ENCODE measurements at regions not wholly inside any gene's neighbourhood (a gene's known extent, or its start where the extent isn't known, plus 50 kb on each side); places are given as distances from the start of the nearest gene placed in this dataset.

GRCh38 chr6:114465511-114465910, 122.7 kb upstream of the HS3ST5 start:
- no peak overlapping the region for H3K4me2 ChIP-seq (ENCODE audit: low read length)
- H3K79me2 ChIP-seq, result no peaks in the 10 kb centered on the region
- H2AFZ ChIP-seq, result no peak overlapping the region
- no peak overlapping the region for H3K9ac ChIP-seq
- H3K4me1 ChIP-seq, result no peaks in the 10 kb centered on the region
- no peak overlapping the region for H3K27ac ChIP-seq
- no peaks in the 10 kb centered on the region for H3K27me3 ChIP-seq (ENCODE audit: control insufficient read depth, insufficient read depth, low read length)
- H3K36me3 ChIP-seq (ENCODE audit: control insufficient read depth, insufficient read depth, low read length), result no peaks in the 10 kb centered on the region
- no peak overlapping the region for H3K4me3 ChIP-seq (ENCODE audit: low read depth, low read length)
- H3K9me3 ChIP-seq (ENCODE audit: control insufficient read depth, low read length), result no peaks in the 10 kb centered on the region
- TF ChIP-seq CTCF (IDR thresholded peaks at IDR 0.05), result no peak

- Histone ChIP-seq H3K4me1 (no peaks in the 10 kb centered on the region), H3K4me3 (ENCODE audit: low read depth, low read length) (no peak overlapping the region), H3K9me3 (ENCODE audit: control insufficient read depth, low read length) (no peaks in the 10 kb centered on the region), H3K79me2 (no peaks in the 10 kb centered on the region), H2AFZ (no peak overlapping the region), H3K27ac (no peak overlapping the region), H3K36me3 (ENCODE audit: control insufficient read depth, insufficient read depth, low read length) (no peaks in the 10 kb centered on the region), H3K27me3 (ENCODE audit: control insufficient read depth, insufficient read depth, low read length) (no peaks in the 10 kb centered on the region), H3K9ac (no peak overlapping the region), H3K4me2 (ENCODE audit: low read length) (no peak overlapping the region)
- no peak for TF ChIP-seq CTCF (IDR thresholded peaks at IDR 0.05)
Observed at GRCh38 chr6:114453737-114454276, 111.0 kb upstream of the HS3ST5 start.

- no peaks in the 10 kb centered on the region for H3K27me3 ChIP-seq (ENCODE audit: control insufficient read depth, insufficient read depth, low read length)
- no peak overlapping the region for H2AFZ ChIP-seq
- no peak overlapping the region for H3K4me3 ChIP-seq (ENCODE audit: low read depth, low read length)
- no peak for TF ChIP-seq CTCF (IDR thresholded peaks at IDR 0.05)
- no peaks in the 10 kb centered on the region for H3K36me3 ChIP-seq (ENCODE audit: control insufficient read depth, insufficient read depth, low read length)
- H3K9ac ChIP-seq, result no peak overlapping the region
- H3K9me3 ChIP-seq (ENCODE audit: control insufficient read depth, low read length), result no peaks in the 10 kb centered on the region
- no peaks in the 10 kb centered on the region for H3K79me2 ChIP-seq
- no peaks in the 10 kb centered on the region for H3K4me1 ChIP-seq
- no peak overlapping the region for H3K27ac ChIP-seq
- no peak overlapping the region for H3K4me2 ChIP-seq (ENCODE audit: low read length)
Observed at GRCh38 chr6:114452785-114453401, 110.1 kb upstream of the HS3ST5 start.

GRCh38 chr6:114450631-114451030, 107.8 kb upstream of the HS3ST5 start:
- H3K36me3 ChIP-seq (ENCODE audit: control insufficient read depth, insufficient read depth, low read length), result no peaks in the 10 kb centered on the region
- no peaks in the 10 kb centered on the region for H3K4me1 ChIP-seq
- no peak overlapping the region for H2AFZ ChIP-seq
- no peak overlapping the region for H3K4me2 ChIP-seq (ENCODE audit: low read length)
- H3K9me3 ChIP-seq (ENCODE audit: control insufficient read depth, low read length), result no peaks in the 10 kb centered on the region
- no peaks in the 10 kb centered on the region for H3K79me2 ChIP-seq
- no peak overlapping the region for H3K4me3 ChIP-seq (ENCODE audit: low read depth, low read length)
- no peaks in the 10 kb centered on the region for H3K27me3 ChIP-seq (ENCODE audit: control insufficient read depth, insufficient read depth, low read length)
- no peak for TF ChIP-seq CTCF (IDR thresholded peaks at IDR 0.05)
- no peak overlapping the region for H3K27ac ChIP-seq
- no peak overlapping the region for H3K9ac ChIP-seq

GRCh38 chr6:114449659-114450058, 106.8 kb upstream of the HS3ST5 start:
- H3K4me1 ChIP-seq, result no peaks in the 10 kb centered on the region
- H3K9me3 ChIP-seq (ENCODE audit: control insufficient read depth, low read length), result no peaks in the 10 kb centered on the region
- no peak overlapping the region for H3K9ac ChIP-seq
- no peaks in the 10 kb centered on the region for H3K36me3 ChIP-seq (ENCODE audit: control insufficient read depth, insufficient read depth, low read length)
- H3K27ac ChIP-seq, result no peak overlapping the region
- no peak overlapping the region for H3K4me2 ChIP-seq (ENCODE audit: low read length)
- H2AFZ ChIP-seq, result no peak overlapping the region
- H3K27me3 ChIP-seq (ENCODE audit: control insufficient read depth, insufficient read depth, low read length), result no peaks in the 10 kb centered on the region
- no peaks in the 10 kb centered on the region for H3K79me2 ChIP-seq
- no peak overlapping the region for H3K4me3 ChIP-seq (ENCODE audit: low read depth, low read length)
- TF ChIP-seq CTCF (IDR thresholded peaks at IDR 0.05), result no peak
